Transverse colon (tissue), 4 donors: ENCODE measurements at regions not wholly inside any gene's neighbourhood (a gene's known extent, or its start where the extent isn't known, plus 50 kb on each side); places are given as distances from the start of the nearest gene placed in this dataset.

ENCODE experiments used
- EP300 ChIP-seq: sonication (generic); formaldehyde crosslinking; IDR thresholded peaks from one replicate; pipeline ENCODE4 v1.6.1; 2017; ENCODE audit warnings: antibody characterized with exemption, low read depth
- POLR2A ChIP-seq: fragments of 450-650 bp; IDR thresholded peaks from one replicate; pipeline ENCODE4 v1.6.1; 2016; ENCODE audit warnings: antibody characterized with exemption, mild to moderate bottlenecking, moderate library complexity
- POLR2AphosphoS5 ChIP-seq, 3 donors: sonication (generic); formaldehyde crosslinking; IDR thresholded peaks; one replicate each; pipeline ENCODE4 v1.6.1; 2016; ENCODE audit warnings: antibody characterized with exemption in 3 of 3
- TF ChIP-seq, protein P1 (sequence below), 5 experiments: fragments of 200-600 bp in 3 of 5; fragments of 450-650 bp in 2 of 5; sonication (generic) in 3 of 5; IDR thresholded peaks; 1 replicate in 2 of 5; 2 replicates in 3 of 5; pipeline ENCODE4 v1.5.1; 2016 to 2017; ENCODE audit warnings: antibody characterized with exemption in 5 of 5, inconsistent platforms in 3 of 5, mild to moderate bottlenecking in 2 of 5, moderate library complexity in 1 of 5

- TF ChIP-seq, protein P1, sequence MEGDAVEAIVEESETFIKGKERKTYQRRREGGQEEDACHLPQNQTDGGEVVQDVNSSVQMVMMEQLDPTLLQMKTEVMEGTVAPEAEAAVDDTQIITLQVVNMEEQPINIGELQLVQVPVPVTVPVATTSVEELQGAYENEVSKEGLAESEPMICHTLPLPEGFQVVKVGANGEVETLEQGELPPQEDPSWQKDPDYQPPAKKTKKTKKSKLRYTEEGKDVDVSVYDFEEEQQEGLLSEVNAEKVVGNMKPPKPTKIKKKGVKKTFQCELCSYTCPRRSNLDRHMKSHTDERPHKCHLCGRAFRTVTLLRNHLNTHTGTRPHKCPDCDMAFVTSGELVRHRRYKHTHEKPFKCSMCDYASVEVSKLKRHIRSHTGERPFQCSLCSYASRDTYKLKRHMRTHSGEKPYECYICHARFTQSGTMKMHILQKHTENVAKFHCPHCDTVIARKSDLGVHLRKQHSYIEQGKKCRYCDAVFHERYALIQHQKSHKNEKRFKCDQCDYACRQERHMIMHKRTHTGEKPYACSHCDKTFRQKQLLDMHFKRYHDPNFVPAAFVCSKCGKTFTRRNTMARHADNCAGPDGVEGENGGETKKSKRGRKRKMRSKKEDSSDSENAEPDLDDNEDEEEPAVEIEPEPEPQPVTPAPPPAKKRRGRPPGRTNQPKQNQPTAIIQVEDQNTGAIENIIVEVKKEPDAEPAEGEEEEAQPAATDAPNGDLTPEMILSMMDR (IDR thresholded peaks at IDR 0.05): no peak
- TF ChIP-seq POLR2A: no peak
- TF ChIP-seq POLR2AphosphoS5 (IDR thresholded peaks at IDR 0.05): no peak
- no peak for TF ChIP-seq EP300
Measured at GRCh38 chr6:10230531-10230930, 184.3 kb downstream of the TFAP2A start.
